Activated CD4-positive, alpha-beta T cell treated with anti-CD3 and anti-CD28 coated beads, Interleukin-2, amount 10 ng/mL, durations not matched to agents 7 days and 5 days (primary cell): ENCODE measurements at regions not wholly inside any gene's neighbourhood (a gene's known extent, or its start where the extent isn't known, plus 50 kb on each side); places are given as distances from the start of the nearest gene placed in this dataset.
"Not testable (repeated sequence)": the region's sequence is repeated elsewhere in the genome, so short reads cannot be mapped to it uniquely, and the experiment has no call there.

Experiments used
- CTCF ChIA-PET: fragments of 350-600 bp; sonication (Branson Sonifier 250); formaldehyde crosslinking; loops from one replicate; lab custom pipeline; 2021; ENCODE audit warnings: antibody characterized with exemption; lab: Charles Lee
- POLR2A ChIA-PET: fragments of 350-600 bp; sonication (Branson Sonifier 250); formaldehyde crosslinking; loops from one replicate; lab custom pipeline; 2021; ENCODE audit warnings: antibody characterized with exemption; lab: Charles Lee
- DNase-seq: peaks from one replicate; pipeline ENCODE4 v3.0.0-alpha.2; 2020
- H3K27ac Mint-ChIP-seq: one replicate; pipeline ENCODE4 v1.8.0; 2021; ENCODE audit warnings: mild to moderate bottlenecking, moderate library complexity, mixed read lengths
- H3K27me3 Mint-ChIP-seq: one replicate; pipeline ENCODE4 v1.8.0; 2021; ENCODE audit warnings: mixed read lengths
- H3K36me3 Mint-ChIP-seq: one replicate; pipeline ENCODE4 v1.8.0; 2021; ENCODE audit warnings: low read depth, mixed read lengths
- H3K4me1 Mint-ChIP-seq: one replicate; pipeline ENCODE4 v1.8.0; 2021; ENCODE audit warnings: mixed read lengths
- H3K4me3 Mint-ChIP-seq: one replicate; pipeline ENCODE4 v1.8.0; 2021; ENCODE audit warnings: mild to moderate bottlenecking, moderate library complexity, mixed read lengths
- H3K9me3 Mint-ChIP-seq: one replicate; pipeline ENCODE4 v1.8.0; 2021; ENCODE audit warnings: mixed read lengths

DNA sequence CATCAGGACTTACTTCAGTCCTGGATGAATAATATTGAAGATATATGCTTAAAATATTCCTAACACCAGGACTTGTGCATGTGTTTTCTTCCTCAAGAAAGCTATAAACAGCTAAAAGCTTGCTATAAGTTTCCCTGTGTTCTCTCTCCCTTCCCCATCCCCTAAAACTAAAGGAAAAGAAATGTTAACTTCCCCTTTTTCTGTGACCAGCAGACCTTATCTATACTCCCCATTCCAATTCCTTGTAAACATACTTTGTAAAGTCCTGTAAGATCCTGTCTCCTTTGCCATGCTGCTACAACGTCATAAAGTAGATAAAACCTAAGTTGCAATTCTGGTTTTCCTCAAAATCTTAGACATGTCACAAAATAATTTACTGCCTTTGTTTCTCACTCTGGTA, 517.8 kb upstream of the CDH10 start:
- H3K36me3 Mint-ChIP-seq, H3K4me3 Mint-ChIP-seq, H3K9me3 Mint-ChIP-seq, H3K4me1 Mint-ChIP-seq, CTCF ChIA-PET, H3K27me3 Mint-ChIP-seq, H3K27ac Mint-ChIP-seq, DNase-seq, POLR2A ChIA-PET: not testable (repeated sequence)

DNA sequence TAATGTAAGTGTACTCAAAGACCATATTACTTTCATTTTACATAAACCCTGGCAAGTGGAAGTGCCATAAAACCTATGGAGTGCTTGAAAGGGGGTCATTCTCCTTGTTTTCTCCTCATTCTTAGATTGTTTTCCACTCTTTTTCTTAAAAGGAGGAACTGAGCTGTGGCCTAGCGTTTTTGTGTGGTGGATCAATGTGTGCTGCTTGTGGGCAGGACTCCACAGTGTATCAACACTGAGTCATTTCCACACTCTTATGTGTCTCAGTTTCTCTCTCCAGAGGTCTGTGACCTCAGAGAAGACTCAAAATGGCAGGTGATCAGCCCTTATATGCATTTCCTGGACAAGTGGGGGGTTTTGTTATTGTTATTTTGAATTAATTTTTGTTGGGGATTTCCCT, 516.1 kb upstream of the CDH10 start:
- Mint-ChIP-seq H3K9me3 (peaks cover 4% of the 10 kb centered on the region), H3K4me3 (no peak overlapping the region), H3K4me1 (no peaks in the 10 kb centered on the region), H3K27ac (no peak overlapping the region), H3K27me3 (no peaks in the 10 kb centered on the region), H3K36me3 (no peaks in the 10 kb centered on the region)
- ChIA-PET POLR2A (no interaction called here), CTCF (no interaction called here)
- DNase-seq: no peak

DNA sequence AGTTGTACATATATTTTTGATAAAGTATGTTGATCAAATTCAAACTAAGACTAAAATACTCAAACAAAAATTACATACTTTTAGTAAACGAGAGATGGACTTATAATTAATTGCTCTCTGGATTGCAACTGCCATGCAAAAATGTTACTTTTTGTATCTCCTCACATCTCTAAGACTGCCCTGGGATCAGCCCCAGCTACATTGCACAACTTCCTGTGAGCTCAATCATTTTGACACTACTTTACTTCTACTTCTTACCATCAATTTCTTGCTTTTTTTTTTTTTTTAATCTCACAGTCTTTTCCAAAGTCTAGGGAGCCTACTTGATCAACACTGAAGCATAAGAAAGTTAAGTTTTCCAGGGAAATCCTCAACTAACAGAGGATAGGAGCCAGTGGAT, 506.0 kb upstream of the CDH10 start:
- H3K36me3 Mint-ChIP-seq: no peaks in the 10 kb centered on the region
- no peak overlapping the region for H3K27ac Mint-ChIP-seq
- no peak overlapping the region for H3K4me3 Mint-ChIP-seq
- ChIA-PET CTCF (no interaction called here), POLR2A (no interaction called here)
- H3K4me1 Mint-ChIP-seq: no peaks in the 10 kb centered on the region
- peaks cover 4% of the 10 kb centered on the region for H3K9me3 Mint-ChIP-seq
- no peaks in the 10 kb centered on the region for H3K27me3 Mint-ChIP-seq
- DNase-seq: no peak

DNA sequence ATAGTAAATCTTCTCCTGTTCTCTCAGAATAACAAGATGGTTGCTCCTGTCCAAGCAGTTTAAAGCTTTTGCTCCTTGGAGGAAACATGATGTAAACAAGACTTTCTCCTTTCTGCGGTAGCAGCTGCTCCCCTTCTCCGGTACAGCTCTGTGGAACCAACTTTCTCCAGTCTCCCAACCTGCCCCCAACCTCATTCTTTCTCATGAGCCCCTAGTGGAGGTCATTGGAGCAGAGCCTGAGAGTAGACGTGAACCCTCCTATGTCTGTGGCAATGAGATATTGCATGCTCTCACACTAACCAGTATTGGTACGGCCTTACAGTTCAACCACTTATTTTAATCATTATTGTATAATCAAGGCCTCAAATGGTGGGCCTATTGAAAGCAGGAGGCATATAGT, 483.8 kb upstream of the CDH10 start:
- ChIA-PET CTCF (no interaction called here), POLR2A (no interaction called here)
- H3K4me1 Mint-ChIP-seq: no peaks in the 10 kb centered on the region
- no peak overlapping the region for H3K4me3 Mint-ChIP-seq
- no peaks in the 10 kb centered on the region for H3K36me3 Mint-ChIP-seq
- H3K27me3 Mint-ChIP-seq: no peaks in the 10 kb centered on the region
- DNase-seq: no peak
- H3K27ac Mint-ChIP-seq: no peak overlapping the region
- peaks cover 12% of the 10 kb centered on the region for H3K9me3 Mint-ChIP-seq

DNA sequence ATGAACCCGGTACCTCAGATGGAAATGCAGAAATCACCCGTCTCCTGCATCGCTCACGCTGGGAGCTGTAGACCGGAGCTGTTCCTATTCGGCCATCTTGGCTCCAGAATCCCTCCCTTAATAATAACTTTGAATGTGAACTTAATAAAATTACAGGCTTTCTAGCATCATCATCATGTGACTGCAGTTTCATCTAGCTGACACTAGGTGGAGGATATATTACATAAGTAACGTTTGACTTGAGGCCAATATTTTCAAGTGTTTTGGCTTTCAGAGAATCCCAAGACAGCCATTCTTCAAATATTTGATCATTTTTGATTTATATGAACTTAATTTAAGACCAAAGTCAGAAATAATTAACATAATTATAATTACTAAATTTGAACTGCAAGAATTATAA, 474.9 kb upstream of the CDH10 start:
- peaks cover 3% of the 10 kb centered on the region for H3K9me3 Mint-ChIP-seq
- ChIA-PET CTCF (no interaction called here), POLR2A (no interaction called here)
- DNase-seq: no peak
- H3K36me3 Mint-ChIP-seq: no peaks in the 10 kb centered on the region
- no peak overlapping the region for H3K27ac Mint-ChIP-seq
- no peaks in the 10 kb centered on the region for H3K4me1 Mint-ChIP-seq
- no peaks in the 10 kb centered on the region for H3K27me3 Mint-ChIP-seq
- H3K4me3 Mint-ChIP-seq: no peak overlapping the region

DNA sequence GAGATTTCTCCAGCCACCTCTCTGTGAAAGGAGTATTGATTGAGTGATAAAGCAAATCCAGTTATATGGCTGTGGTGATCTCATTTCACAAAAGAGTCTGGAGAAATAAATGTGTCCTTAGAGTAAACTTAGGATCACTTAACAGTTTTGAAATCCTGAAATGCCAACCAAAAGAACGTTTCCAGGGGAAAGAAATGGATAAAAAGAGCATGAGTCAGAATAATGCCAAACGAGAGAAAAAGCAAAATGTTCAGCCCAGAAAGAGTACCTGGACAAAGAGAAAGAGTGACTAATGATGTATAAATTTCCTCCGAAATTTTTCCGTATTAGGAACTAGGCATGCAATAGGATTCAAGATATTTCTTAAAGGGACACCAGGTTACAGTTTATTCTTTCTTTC, 463.1 kb upstream of the CDH10 start:
- Mint-ChIP-seq H3K27me3 (no peaks in the 10 kb centered on the region), H3K9me3 (peaks cover 1% of the 10 kb centered on the region), H3K4me1 (no peaks in the 10 kb centered on the region), H3K36me3 (no peaks in the 10 kb centered on the region), H3K27ac (no peak overlapping the region), H3K4me3 (no peak overlapping the region)
- POLR2A ChIA-PET: no interaction called here
- DNase-seq: no peak
- CTCF ChIA-PET: no interaction called here

DNA sequence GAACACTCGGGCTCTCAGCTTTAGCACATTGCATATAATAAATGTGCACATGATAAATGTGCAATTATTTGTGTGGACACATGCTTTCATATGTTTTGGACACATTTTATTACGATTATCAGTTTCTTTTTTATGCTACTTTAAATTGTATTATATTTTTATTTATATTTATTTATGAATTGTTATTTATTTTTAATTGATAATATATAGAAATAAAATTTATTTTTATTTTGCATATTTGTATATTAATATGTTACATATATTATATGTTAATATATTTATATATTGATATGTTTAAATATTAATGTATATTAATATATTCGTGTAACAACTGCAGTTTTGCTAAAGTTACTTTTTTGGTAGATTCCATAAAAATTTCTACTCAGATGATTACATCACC, 454.8 kb upstream of the CDH10 start:
- Mint-ChIP-seq H3K9me3 (peaks cover 33% of the 10 kb centered on the region), H3K36me3 (no peaks in the 10 kb centered on the region), H3K27me3 (no peaks in the 10 kb centered on the region), H3K27ac (no peak overlapping the region), H3K4me3 (no peak overlapping the region), H3K4me1 (no peaks in the 10 kb centered on the region)
- DNase-seq: no peak
- CTCF ChIA-PET: no interaction called here
- POLR2A ChIA-PET: no interaction called here

DNA sequence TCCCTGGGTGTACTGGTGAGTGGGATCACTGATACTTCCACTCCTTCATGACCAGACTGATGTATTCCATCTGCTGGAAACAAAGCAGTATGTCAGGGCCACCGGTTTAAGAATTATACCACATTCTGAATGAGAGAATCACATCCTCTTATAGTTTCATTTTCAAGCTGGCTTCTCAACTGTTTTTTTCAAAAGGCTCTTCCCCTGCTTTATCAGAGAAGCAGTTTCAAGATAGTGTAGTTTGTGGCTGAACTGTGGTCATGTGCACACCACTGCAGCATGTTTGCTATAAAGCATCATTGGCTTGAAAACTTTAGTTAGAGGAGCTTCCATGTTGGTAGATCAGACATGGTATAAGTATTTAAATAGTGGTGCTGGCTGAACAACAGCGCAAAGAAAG, 450.5 kb upstream of the CDH10 start:
- Mint-ChIP-seq H3K9me3 (peaks cover 28% of the 10 kb centered on the region), H3K27me3 (no peaks in the 10 kb centered on the region), H3K4me1 (no peaks in the 10 kb centered on the region), H3K4me3 (no peak overlapping the region), H3K27ac (no peak overlapping the region), H3K36me3 (no peaks in the 10 kb centered on the region)
- POLR2A ChIA-PET: no interaction called here
- CTCF ChIA-PET: no interaction called here
- no peak for DNase-seq

DNA sequence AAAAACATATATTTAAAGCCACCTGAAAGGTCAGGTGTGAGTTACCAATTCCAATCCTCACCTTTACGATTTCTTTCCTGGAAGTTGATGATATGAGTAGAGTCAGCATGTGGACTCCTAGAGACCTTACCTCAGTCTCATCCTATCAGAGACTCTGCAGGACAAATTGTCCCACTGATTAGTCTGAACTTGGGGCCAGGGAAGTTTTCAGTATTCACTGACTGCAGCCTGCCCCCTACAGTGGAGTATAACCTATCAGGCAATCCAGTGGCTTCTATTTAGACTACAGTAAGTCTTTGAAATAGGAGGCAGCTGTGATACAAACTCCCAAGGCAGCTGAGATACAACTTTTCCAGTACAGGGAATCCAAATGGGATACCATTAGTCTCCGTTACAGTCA, 449.4 kb upstream of the CDH10 start:
- Mint-ChIP-seq H3K27ac (no peak overlapping the region), H3K4me1 (no peaks in the 10 kb centered on the region), H3K27me3 (no peaks in the 10 kb centered on the region), H3K9me3 (peaks cover 24% of the 10 kb centered on the region), H3K36me3 (no peaks in the 10 kb centered on the region), H3K4me3 (no peak overlapping the region)
- ChIA-PET CTCF (no interaction called here), POLR2A (no interaction called here)
- DNase-seq: no peak

DNA sequence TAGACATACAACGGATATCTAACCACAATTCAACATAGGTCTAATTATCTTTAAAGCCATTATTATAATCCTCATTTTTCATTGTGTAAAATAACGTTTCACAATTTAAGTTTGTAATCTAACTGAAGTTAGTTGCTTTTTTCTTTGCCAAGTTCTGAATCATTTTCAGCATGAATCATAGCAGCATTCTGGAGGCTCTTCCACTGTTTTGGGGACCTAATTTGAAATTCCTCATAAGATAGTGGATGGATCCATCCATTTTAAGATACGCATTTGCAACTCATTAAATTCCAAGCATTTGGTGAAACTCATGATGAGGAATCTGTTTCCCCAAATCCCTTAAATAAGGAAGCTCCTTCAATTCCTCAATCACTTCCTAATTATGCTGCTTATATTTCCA, 447.1 kb upstream of the CDH10 start:
- H3K4me1 Mint-ChIP-seq: no peaks in the 10 kb centered on the region
- no peak for DNase-seq
- H3K36me3 Mint-ChIP-seq: no peaks in the 10 kb centered on the region
- H3K9me3 Mint-ChIP-seq: peaks cover 17% of the 10 kb centered on the region
- POLR2A ChIA-PET: no interaction called here
- no peak overlapping the region for H3K27ac Mint-ChIP-seq
- H3K27me3 Mint-ChIP-seq: no peaks in the 10 kb centered on the region
- no peak overlapping the region for H3K4me3 Mint-ChIP-seq
- CTCF ChIA-PET: no interaction called here

DNA sequence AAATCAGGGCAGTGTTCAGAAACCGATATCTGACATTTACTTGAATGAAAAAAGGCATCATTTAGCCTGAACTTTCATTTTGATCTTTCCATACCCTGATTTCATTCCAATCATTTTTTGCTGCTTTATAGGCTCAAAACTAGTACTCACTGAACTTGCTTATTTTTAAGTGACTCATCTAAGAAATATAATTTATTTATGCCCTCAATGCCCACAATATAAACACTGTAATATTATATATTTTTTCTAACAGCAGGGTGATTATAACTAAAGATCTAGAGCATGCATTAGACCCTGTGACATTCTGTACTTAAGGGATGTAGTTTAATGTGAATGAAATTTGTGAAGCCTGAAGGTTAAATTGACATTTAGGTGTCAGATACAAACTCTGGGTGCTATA, 446.1 kb upstream of the CDH10 start:
- POLR2A ChIA-PET: no interaction called here
- Mint-ChIP-seq H3K27me3 (no peaks in the 10 kb centered on the region), H3K4me1 (no peaks in the 10 kb centered on the region), H3K4me3 (no peak overlapping the region), H3K9me3 (peaks cover 7% of the 10 kb centered on the region), H3K36me3 (no peaks in the 10 kb centered on the region), H3K27ac (no peak overlapping the region)
- CTCF ChIA-PET: no interaction called here
- DNase-seq: no peak

DNA sequence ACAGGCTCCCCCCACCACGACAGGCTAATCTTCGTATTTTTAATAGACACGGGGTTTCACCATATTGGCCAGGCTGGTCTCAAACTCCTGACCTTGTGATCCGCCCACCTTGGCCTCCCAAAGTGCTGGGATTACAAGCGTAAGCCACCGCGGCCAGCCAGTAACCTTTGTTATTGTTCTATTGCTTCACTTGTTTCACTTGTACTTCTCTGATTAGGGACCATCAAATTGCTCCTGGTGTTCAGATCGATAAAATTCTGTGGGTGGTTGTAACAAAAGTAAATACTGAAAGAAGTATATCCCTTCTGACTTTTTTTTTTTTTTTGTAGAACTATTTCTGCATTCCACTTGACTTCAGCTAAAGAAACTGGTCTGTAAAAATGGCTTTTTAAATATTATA, 445.5 kb upstream of the CDH10 start:
- no peaks in the 10 kb centered on the region for H3K4me1 Mint-ChIP-seq
- peaks cover 7% of the 10 kb centered on the region for H3K9me3 Mint-ChIP-seq
- H3K36me3 Mint-ChIP-seq: no peaks in the 10 kb centered on the region
- H3K27me3 Mint-ChIP-seq: no peaks in the 10 kb centered on the region
- ChIA-PET POLR2A (no interaction called here), CTCF (no interaction called here)
- no peak overlapping the region for H3K4me3 Mint-ChIP-seq
- DNase-seq: no peak
- H3K27ac Mint-ChIP-seq: no peak overlapping the region

DNA sequence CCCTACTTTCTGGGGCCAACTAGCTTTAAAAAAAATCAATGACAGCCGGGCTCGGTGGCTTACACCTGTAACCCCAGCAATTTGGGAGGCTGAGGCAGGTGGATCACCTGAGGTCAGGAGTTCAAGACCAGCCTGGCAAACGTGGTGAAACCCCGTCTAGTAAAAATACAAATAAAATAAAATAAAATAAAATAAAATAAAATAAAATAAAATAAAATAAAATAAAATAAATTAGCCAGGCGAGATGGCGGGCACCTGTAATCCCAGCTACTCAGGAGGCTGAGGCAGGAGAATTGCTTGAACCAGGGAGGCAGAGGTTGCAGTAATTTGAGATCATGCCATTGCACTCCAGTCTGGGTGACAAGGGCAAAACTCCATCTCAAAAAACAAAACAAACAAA, 443.9 kb upstream of the CDH10 start:
- DNase-seq, POLR2A ChIA-PET, H3K4me1 Mint-ChIP-seq, H3K9me3 Mint-ChIP-seq, H3K27me3 Mint-ChIP-seq, H3K4me3 Mint-ChIP-seq, H3K36me3 Mint-ChIP-seq, CTCF ChIA-PET, H3K27ac Mint-ChIP-seq: not testable (repeated sequence)

DNA sequence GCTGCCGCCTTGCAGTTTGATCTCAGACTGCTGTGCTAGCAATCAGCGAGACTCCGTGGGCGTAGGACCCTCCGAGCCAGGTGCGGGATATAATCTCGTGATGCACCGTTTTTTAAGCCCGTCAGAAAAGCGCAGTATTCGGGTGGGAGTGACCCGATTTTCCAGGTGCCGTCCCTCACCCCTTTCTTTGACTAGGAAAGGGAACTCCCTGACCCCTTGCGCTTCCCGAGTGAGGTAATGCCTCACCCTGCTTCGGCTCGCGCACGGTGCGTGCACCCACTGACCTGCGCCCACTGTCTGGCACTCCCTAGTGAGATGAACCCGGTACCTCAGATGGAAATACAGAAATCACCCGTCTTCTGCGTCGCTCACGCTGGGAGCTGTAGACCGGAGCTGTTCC, 438.5 kb upstream of the CDH10 start:
- POLR2A ChIA-PET, H3K4me1 Mint-ChIP-seq, H3K9me3 Mint-ChIP-seq, CTCF ChIA-PET, DNase-seq, H3K27ac Mint-ChIP-seq, H3K27me3 Mint-ChIP-seq, H3K4me3 Mint-ChIP-seq, H3K36me3 Mint-ChIP-seq: not testable (repeated sequence)

DNA sequence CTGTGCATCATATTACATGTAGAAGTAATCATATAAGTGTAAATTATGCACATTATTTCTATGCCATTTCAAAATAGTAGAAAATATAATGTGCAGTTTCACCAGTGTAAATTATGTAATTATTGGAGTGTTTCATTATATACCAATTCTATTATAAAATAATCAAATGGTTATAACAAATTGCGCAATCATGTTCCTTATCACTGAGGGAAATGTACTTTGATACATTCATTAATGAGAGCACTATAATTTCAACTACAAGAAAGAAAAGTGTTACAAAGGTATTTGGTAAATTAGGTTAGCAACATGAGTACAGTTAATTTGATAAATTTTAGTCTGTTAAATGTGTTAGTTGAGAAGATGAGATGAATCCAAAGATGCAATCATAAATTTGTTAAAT, 421.5 kb upstream of the CDH10 start:
- Mint-ChIP-seq H3K27ac (no peak overlapping the region), H3K4me3 (no peak overlapping the region), H3K36me3 (no peaks in the 10 kb centered on the region), H3K27me3 (no peaks in the 10 kb centered on the region), H3K4me1 (no peaks in the 10 kb centered on the region), H3K9me3 (peaks cover 16% of the 10 kb centered on the region)
- CTCF ChIA-PET: no interaction called here
- no peak for DNase-seq
- POLR2A ChIA-PET: no interaction called here
